Globus pallidus (tissue), 1 donor: ENCODE measurements at regions not wholly inside any gene's neighbourhood (a gene's known extent, or its start where the extent isn't known, plus 50 kb on each side); places are given as distances from the start of the nearest gene placed in this dataset.
A peak's percentile ranks its signal among the peaks of the same experiment; 100 is the strongest.

Source experiments
- DNase-seq: peaks from one replicate; pipeline ENCODE4 v3.0.0-alpha.2; 2015; ENCODE audit warnings: low spot score

DNA sequence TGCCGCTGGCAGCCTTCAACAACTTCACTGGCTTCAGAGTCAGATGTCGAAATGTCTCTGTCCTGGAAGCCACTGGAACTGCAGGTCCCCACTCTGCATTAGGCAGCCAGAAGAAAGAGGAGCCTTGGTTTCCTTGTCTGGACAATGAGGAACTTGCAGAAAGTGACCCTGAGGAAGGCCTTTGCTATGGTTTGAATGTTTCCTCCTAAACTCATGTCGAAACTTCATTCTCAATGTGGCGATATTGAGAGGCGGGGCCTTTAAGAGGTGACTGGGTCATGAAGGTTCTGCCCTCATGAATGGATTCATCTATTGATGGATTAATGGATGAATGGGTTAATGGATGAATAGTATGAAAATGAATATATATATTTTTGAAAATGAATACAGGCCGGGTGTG is 61.6 kb upstream of the GPR26 start:
- DNase-seq = no peak

DNA sequence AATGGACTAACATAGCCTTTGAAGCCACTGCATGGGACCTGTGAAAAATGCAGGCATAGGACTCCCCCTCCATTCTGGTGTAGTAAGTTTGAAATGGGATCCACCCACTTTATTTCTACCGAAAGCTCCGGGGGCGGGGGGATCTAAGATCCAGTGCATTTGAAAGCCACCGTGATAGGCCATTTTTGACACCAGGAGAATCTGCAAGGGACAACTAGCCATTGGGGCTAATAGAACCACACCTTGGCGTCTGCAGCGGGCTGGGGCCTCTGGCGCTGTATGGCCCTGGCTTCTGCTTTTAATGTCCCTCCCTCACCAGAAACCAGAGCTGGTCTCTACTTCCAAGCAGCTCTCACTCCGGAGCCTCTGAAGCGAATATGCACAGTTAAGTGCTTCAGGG is 60.1 kb upstream of the GPR26 start:
- DNase-seq = no peak

DNA sequence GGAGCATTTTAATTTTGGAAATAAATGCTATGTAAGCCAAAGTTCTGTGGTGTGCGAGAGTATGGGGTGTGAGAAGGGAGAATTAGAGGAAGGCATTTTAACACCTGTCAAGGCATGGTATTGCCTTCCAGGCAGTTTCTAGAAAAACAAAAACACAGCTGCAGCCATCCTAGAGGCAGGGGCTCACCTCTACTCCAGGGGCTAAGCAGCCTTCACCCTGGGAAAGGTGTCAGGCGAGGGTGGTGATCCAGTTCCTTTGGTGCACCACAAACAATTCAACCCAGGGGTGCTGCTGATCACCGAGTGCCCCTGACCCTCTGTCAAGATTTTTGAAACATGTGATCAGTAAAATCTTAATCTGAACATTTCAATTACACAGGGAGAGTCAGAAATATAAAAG is 59.2 kb upstream of the GPR26 start:
- DNase-seq = no peak

DNA sequence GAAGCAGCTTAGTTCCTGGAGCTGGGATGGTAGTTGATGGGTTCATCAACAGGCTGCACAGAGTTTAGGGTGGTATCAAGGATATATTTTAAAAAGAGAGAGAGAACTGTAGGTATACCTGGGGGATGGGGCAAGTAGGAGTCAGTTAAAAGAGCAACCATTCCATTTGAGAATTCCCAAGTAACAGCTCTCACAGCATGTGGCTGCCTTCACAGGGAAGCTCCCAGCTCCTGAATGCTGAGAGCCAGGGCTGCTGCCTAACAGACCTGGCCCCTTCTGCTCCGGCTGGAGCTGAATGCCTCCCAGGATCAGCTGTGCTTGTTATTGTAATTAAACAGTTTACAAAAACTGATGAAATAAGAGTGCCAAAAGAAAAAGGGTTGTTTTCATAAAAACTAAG is 58.8 kb upstream of the GPR26 start:
- no peak for DNase-seq

DNA sequence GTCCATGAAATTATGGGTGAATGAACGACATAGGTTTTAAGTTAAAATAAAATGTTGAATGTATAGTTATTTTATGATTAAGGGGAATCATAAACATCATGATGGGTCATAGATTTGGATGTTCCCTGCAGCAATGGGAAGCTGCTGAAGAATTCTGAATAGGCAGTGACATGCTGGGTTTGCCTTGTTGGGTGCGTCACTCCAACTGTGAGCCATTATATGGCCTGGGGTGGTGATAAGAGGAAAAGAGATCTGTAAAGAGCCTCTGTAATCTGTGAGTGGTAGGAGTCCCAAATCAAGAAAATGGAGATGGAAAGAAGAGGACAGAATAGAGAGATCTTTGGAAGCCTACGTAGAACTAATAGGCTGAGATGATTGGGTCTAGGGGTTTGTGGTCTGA is 58.1 kb upstream of the GPR26 start:
- DNase-seq = no peak

DNA sequence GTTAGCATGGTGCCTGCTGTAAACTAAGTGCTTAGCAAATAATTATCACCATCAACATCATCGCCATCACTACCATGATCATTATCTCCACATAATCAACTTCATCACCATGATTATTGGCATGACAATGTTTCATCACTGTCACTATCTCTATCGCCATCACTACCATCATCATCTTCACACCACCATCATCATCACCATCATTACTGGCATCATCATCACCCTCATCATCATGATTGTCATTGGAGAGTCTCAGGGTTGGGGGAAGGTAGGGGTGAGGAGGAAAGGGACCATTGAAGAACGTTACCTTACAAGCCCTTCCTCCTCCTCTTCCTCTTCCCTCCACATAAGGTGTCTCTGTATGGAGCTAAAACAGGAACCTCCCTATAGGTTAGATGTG is 54.9 kb upstream of the GPR26 start:
- no peak for DNase-seq

DNA sequence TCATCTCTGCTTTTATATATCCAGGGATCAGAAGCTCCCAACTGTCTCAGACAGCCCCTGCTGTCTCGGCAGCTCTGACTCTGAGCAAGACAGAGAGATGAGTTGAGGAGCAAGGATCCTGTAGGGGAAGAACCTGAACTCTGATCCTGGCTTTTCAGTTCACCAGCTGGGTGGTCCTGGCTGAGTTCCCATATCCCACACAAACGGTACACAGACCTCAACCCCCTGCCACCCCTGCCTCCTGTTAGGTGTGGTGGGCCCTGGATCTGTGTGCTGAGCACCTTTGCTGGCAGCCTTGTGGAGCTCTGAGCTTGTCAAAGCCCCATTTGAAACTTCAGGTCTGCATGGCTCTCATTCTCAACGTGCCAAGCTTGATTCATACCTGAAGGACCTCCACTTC is 54.3 kb upstream of the GPR26 start:
- no peak for DNase-seq

DNA sequence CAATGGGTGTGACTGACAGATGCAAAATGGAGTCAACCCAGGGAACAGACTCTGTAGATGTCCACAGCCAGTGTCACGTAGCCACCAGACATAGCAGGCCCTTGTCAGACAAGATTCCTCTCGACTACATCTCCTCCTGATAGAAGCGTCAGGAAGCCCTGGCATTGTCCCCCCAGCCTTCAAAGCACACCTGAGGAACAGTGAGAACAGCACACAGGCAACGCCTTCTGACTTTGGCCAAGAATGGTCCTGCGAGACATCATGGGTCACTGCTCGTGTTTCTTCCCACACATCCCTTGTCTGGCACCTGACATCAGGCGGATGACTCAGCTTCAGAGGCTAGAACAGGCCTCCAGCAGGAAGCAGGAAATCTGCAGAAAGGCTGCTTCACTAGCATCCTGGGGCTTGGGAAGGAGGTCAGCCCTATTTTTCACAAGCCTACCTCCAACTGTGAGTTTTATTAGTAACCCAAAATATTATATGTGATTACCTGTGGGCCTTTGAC is 52.8 kb upstream of the GPR26 start:
- DNase-seq = no peak

DNA sequence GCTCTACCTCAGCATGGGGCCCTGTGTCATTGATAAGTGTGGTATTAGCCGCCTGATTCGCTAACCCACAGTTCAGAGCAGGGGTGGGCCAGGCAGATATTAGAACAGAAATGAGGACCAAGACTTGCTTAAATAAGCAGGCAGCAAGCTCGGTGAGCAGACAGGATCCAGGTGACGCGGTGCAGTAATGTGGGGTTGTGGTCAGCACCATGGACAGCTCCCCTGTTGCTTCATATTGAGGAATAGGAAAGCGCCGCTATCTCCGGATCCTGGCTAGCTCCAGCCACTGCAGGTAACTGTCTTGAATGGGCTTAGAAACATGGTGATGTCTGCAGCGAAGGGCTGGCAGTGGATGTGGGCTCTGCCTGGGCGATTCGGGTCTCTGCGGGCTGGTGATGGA is 51.3 kb upstream of the GPR26 start:
- peak; percentile 11 for DNase-seq
